Upper lobe of left lung (tissue), 6 donors: ENCODE measurements at regions not wholly inside any gene's neighbourhood (a gene's known extent, or its start where the extent isn't known, plus 50 kb on each side); places are given as distances from the start of the nearest gene placed in this dataset.

Experiments used
- ATAC-seq, 2 donors: fragments of 200-7000 bp; cut with Tn5 transposase; one replicate each; pipeline ENCODE4 v1.9.1; 2022; ENCODE audit warnings: mild to moderate bottlenecking in 2 of 2, moderate library complexity in 2 of 2; ENCODE audit not compliant: low FRiP score in 2 of 2
- DNase-seq, 2 donors: peaks; one replicate each; pipeline ENCODE4 v3.0.0-alpha.2; 2019 to 2020
- H3K27ac ChIP-seq, 4 donors: fragments of 200-600 bp; sonication (generic); one replicate each; pipeline ENCODE4 v1.5.1; 2016 to 2019
- H3K27me3 ChIP-seq, 4 donors: fragments of 200-600 bp; sonication (generic); one replicate each; pipeline ENCODE4 v1.5.1; 2017 to 2019
- H3K36me3 ChIP-seq, 4 donors: fragments of 200-600 bp; sonication (generic); one replicate each; pipeline ENCODE4 v1.5.1; 2016 to 2019
- H3K4me1 ChIP-seq, 4 donors: fragments of 200-600 bp; sonication (generic); one replicate each; pipeline ENCODE4 v1.5.1; 2018 to 2019
- H3K4me3 ChIP-seq, 4 donors: fragments of 200-600 bp; sonication (generic); one replicate each; pipeline ENCODE4 v1.5.1; 2017 to 2019; ENCODE audit warnings: mild to moderate bottlenecking in 2 of 4, moderate library complexity in 1 of 4
- H3K9me3 ChIP-seq, 4 donors: fragments of 200-600 bp; sonication (generic); one replicate each; pipeline ENCODE4 v1.5.1; 2018 to 2019
- CTCF ChIP-seq, 6 experiments: fragments of 450-650 bp in 4 of 6; fragments of 200-600 bp in 2 of 6; sonication (generic) in 2 of 6; IDR thresholded peaks; one replicate each; pipeline ENCODE4 v1.5.1; 2016 to 2019; ENCODE audit warnings: antibody characterized with exemption in 6 of 6
- EP300 ChIP-seq, 4 donors: sonication (generic); formaldehyde crosslinking; IDR thresholded peaks; one replicate each; pipeline ENCODE4 v1.5.1; 2017; ENCODE audit warnings: antibody characterized with exemption in 4 of 4, control low read depth in 2 of 4
- POLR2A ChIP-seq, 4 donors: fragments of 450-650 bp; IDR thresholded peaks; one replicate each; pipeline ENCODE4 v1.5.1; 2016 to 2017; ENCODE audit warnings: antibody characterized with exemption in 4 of 4, mild to moderate bottlenecking in 2 of 4
- POLR2AphosphoS5 ChIP-seq, 2 donors: sonication (generic); formaldehyde crosslinking; IDR thresholded peaks; one replicate each; pipeline ENCODE4 v1.5.1; 2017; ENCODE audit warnings: antibody characterized with exemption in 2 of 2
- WGBS, 2 donors: methylation state at CpG; one replicate each; pipeline ENCODE4 v1.1.5; 2017 to 2018; 5-methylcytosine and 5-hydroxymethylcytosine counted together
- donor health status: DM: no; HTN: no; CAD: no; lungs with moderate emphysema.
- donor health status: DM: no; HTN: yes; CAD: no; lungs with severe emphysema.

GRCh38 chr5:166302166-166302565 lies 1989.3 kb upstream of the WWC1 start:
- Histone ChIP-seq H3K27me3 (no peaks in the 10 kb centered on the region), H3K4me3 (no peak overlapping the region), H3K27ac (no peak overlapping the region), H3K36me3 (no peaks in the 10 kb centered on the region), H3K9me3 (peaks cover 0 to 7% (median 0%) of the 10 kb centered on the region in 4 donors), H3K4me1 (no peaks in the 10 kb centered on the region)
- 79 to 80% methylated on average over 5 of the region's 5 CpGs for WGBS, 2 donors
- DNase-seq = no peak
- ATAC-seq = no peak
- TF ChIP-seq CTCF (IDR thresholded peaks at IDR 0.05) (no peak), POLR2A (IDR thresholded peaks at IDR 0.05) (no peak)

- 78 to 82% methylated on average over 7 of the region's 7 CpGs for WGBS, 2 donors
- TF ChIP-seq POLR2AphosphoS5 (IDR thresholded peaks at IDR 0.05) = no peak
- no peak for TF ChIP-seq CTCF (IDR thresholded peaks at IDR 0.05)
- TF ChIP-seq EP300 (IDR thresholded peaks at IDR 0.05) = no peak
- TF ChIP-seq POLR2A (IDR thresholded peaks at IDR 0.05) = no peak
- no peaks in the 10 kb centered on the region for H3K9me3 ChIP-seq
- DNase-seq = no peak
- H3K4me3 ChIP-seq = no peak overlapping the region
- H3K36me3 ChIP-seq = no peaks in the 10 kb centered on the region
- no peaks in the 10 kb centered on the region for H3K27me3 ChIP-seq
- no peaks in the 10 kb centered on the region for H3K4me1 ChIP-seq
- ATAC-seq = no peak
- no peak overlapping the region for H3K27ac ChIP-seq
Measured at GRCh38 chr5:166317425-166317824, 1974.0 kb upstream of the WWC1 start.

- Histone ChIP-seq H3K27me3 (no peaks in the 10 kb centered on the region), H3K27ac (no peak overlapping the region), H3K36me3 (no peaks in the 10 kb centered on the region), H3K9me3 (no peaks in the 10 kb centered on the region), H3K4me3 (no peak overlapping the region), H3K4me1 (no peaks in the 10 kb centered on the region)
- ATAC-seq = no peak
- no peak for TF ChIP-seq CTCF (IDR thresholded peaks at IDR 0.05)
- TF ChIP-seq EP300 (IDR thresholded peaks at IDR 0.05) = no peak
- no peak for TF ChIP-seq POLR2A (IDR thresholded peaks at IDR 0.05)
- TF ChIP-seq POLR2AphosphoS5 (IDR thresholded peaks at IDR 0.05) = no peak
- 65 to 71% methylated on average over 6 of the region's 6 CpGs for WGBS, 2 donors
- DNase-seq = no peak
Measured at GRCh38 chr5:166320920-166321480, 1970.4 kb upstream of the WWC1 start.

GRCh38 chr5:166324372-166324771 lies 1967.1 kb upstream of the WWC1 start:
- no peaks in the 10 kb centered on the region for H3K9me3 ChIP-seq
- no peak overlapping the region for H3K4me3 ChIP-seq
- 46 to 55% methylated on average over 6 of the region's 6 CpGs for WGBS, 2 donors
- ATAC-seq = no peak
- TF ChIP-seq POLR2A (IDR thresholded peaks at IDR 0.05) = no peak
- TF ChIP-seq POLR2AphosphoS5 (IDR thresholded peaks at IDR 0.05) = no peak
- no peak for TF ChIP-seq EP300 (IDR thresholded peaks at IDR 0.05)
- no peaks in the 10 kb centered on the region for H3K27me3 ChIP-seq
- no peak for DNase-seq
- no peaks in the 10 kb centered on the region for H3K36me3 ChIP-seq
- H3K4me1 ChIP-seq = no peaks in the 10 kb centered on the region
- no peak overlapping the region for H3K27ac ChIP-seq

GRCh38 chr5:166329149-166329800 lies 1962.2 kb upstream of the WWC1 start:
- no peak overlapping the region for H3K4me3 ChIP-seq
- DNase-seq (no peak), ATAC-seq (no peak)
- no peak overlapping the region for H3K27ac ChIP-seq
- H3K9me3 ChIP-seq = no peaks in the 10 kb centered on the region
- TF ChIP-seq POLR2AphosphoS5 (IDR thresholded peaks at IDR 0.05) (no peak), EP300 (IDR thresholded peaks at IDR 0.05) (no peak), POLR2A (IDR thresholded peaks at IDR 0.05) (no peak), CTCF (IDR thresholded peaks at IDR 0.05) (no peak)
- no peaks in the 10 kb centered on the region for H3K27me3 ChIP-seq
- no peaks in the 10 kb centered on the region for H3K4me1 ChIP-seq
- H3K36me3 ChIP-seq = no peaks in the 10 kb centered on the region
- WGBS, 2 donors = 91 to 92% methylated on average over 9 of the region's 9 CpGs
